CD4-positive, alpha-beta T cell treated with Interferon gamma for 1 hour (primary cell): ENCODE measurements at regions not wholly inside any gene's neighbourhood (a gene's known extent, or its start where the extent isn't known, plus 50 kb on each side); places are given as distances from the start of the nearest gene placed in this dataset.

ENCODE experiments used
- DNase-seq: peaks from one replicate; pipeline ENCODE4 v3.0.0-alpha.2; 2020

DNA sequence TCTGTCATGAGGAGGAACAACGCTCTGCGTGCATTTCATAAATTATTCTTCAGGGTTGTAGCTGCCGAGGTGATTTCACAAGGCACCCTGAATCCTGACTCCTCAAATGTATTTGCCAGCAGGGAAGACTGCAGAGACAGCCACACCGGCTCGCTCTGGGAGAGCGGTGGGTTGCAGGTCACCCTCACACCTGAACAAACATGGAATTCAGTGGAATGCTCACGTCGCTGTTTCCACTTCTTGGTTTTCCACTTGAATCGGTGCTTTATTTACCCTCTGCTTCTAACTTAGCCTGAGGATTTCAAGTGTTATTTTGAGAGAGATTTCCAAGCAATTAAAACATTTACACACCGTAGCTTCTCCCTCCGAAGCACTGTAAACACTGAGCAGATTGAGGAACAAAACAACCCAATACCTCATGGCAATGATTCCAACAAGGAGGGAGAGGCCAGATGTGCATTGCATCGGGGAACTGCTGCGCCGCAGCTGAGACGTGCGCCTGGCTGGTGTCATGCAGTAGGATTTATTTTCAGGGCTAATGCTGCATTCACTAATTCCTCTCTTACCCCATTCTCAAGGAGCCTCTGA is 59.5 kb upstream of the GGTLC1 start:
- no peak for DNase-seq

DNA sequence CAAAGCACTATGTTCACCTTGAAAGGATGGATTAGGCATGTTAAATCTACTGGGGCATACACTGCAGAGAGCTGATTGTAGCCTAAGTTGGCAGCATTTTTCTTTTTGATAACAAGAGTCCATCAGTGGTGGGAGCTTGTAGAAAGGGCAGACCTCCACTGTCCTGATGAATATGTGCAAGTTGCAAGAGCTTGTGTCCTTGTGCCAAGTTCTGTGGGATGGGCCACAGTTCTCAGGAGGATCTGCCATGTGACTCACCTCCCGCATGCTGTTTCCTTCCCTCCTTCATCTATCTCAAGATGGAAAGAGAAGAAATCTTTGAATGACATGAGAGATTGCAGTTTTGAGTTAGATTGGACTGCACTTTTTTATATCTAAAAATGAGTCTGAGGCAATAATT is 58.3 kb upstream of the GGTLC1 start:
- no peak for DNase-seq

DNA sequence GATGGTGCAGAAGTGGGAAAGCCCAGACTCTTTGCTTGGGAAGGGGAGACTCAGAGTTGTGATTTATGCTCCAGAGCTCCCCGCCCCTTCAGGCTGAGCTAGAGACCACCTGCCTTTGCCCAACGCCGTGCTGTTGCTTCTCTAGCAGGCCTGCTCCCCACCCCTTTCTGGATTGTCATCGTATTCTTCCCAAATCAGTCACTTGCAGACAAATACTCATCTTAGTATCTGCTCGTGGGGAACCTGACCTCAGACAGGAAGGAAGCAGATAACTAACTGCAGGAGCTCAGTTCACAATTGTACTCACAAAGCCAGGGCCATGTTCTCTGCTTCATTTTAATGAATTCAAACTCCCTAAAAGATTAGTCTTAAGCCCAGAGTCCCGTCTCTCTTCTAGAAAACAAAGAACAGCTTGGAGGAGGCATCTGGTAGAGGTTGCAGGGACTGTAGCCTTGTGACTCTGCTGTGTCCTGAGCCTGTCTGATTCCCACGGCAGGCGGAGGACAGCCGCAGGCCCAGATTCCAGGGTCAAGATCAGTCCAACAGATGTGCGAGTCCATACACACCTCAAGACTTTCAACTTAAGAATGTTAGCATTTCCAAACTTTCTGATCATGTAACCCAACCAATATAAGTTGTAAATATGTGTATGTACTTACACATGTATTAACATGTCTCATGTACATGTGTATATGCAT is 57.2 kb upstream of the GGTLC1 start:
- no peak for DNase-seq

DNA sequence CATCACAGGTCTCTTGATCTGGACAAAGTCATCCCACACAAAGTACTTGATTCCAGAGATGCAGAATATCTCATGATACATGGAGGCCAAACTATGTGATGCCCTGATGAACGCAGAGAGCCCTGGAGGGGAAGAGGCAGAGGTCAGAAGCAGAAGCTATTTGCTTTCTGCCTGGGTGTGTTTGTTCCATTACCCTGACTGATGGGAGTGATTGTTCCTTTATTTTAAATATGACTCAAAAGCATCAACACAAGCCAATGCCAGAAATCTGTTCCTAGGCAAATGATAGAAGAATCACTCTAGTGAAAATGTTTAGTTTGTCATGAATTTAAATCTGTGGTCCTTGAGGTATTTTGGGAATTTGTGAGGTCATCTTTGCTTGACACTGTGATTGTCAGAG is 54.7 kb upstream of the GGTLC1 start:
- no peak for DNase-seq

DNA sequence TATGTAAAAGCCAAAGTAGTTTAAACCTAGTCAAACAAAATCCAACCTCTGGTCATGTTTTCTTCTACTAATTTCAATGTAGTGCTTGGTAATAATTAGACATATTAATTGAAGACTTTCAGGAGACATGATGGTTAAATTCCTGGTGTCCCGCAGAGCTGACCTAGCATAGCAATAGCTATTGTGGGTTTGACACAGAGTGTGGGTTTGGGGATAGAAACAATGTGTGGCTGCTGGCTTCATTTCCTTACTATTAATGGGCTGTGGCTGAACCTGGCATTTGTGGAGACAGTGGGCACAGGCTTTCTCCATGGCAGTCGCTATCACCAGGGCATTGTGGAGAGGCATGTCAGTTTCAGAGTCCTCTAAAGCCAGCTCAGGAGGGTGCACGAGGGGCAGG is 54.1 kb upstream of the GGTLC1 start:
- no peak for DNase-seq

DNA sequence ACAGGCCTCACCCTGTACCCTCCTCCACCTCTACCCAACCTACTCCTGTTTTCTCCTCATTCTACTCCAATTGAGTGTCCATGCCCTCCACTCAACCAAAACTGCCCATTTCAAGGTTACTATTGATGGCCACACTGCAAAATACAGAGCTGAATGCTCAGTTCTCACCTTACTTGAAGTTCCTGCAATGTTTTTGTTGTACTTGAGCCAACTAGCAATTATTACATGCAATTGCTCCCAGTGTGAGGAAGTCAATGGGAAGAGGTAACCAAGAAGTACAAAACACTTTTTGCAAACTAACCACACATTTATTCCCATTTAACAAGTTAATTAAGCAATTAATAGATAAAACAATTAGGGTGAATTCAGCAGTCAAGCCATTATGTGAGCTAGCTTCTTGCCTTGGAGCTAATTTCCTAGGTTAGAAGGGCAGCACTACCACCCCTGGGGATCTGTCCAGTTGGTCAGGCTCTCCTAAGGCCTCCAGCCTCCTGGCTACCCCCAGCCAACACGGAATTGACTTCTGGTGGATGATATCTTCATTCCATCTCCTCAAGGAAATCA is 52.4 kb upstream of the GGTLC1 start:
- DNase-seq: no peak

DNA sequence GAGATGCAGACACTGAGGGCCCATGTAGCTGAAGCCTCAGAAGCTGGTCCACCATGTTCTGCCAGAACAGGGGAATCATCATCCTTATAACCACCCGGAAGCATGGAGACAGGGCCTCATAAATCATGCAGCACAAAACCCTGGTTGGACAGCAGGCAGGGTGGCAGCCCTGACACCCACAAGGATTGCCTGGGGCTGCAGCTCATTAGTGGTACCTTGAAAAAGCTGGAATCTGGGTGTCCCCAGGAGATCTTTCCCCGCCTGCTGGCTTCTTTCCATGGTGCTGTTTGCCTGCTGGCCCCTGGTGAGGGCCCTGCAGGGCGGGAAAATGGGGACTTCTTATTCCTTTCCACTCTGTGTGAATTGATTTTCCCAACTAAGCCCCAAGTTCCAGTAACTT is 50.6 kb upstream of the GGTLC1 start:
- DNase-seq: no peak
